ENCODE measurements at regions not wholly inside any gene's neighbourhood (a gene's known extent, or its start where the extent isn't known, plus 50 kb on each side); places are given as distances from the start of the nearest gene placed in this dataset.

GRCh38 chr7:116083796-116084195, 53.2 kb upstream of the TFEC start:
- no peak overlapping the region for H3K4me3 ChIP-seq (ENCODE audit: low read depth, low read length)
- no peak for DNase-seq (ENCODE audit: low read depth)
- TF ChIP-seq, protein P1, sequence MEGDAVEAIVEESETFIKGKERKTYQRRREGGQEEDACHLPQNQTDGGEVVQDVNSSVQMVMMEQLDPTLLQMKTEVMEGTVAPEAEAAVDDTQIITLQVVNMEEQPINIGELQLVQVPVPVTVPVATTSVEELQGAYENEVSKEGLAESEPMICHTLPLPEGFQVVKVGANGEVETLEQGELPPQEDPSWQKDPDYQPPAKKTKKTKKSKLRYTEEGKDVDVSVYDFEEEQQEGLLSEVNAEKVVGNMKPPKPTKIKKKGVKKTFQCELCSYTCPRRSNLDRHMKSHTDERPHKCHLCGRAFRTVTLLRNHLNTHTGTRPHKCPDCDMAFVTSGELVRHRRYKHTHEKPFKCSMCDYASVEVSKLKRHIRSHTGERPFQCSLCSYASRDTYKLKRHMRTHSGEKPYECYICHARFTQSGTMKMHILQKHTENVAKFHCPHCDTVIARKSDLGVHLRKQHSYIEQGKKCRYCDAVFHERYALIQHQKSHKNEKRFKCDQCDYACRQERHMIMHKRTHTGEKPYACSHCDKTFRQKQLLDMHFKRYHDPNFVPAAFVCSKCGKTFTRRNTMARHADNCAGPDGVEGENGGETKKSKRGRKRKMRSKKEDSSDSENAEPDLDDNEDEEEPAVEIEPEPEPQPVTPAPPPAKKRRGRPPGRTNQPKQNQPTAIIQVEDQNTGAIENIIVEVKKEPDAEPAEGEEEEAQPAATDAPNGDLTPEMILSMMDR (IDR thresholded peaks at IDR 0.05; ENCODE audit: insufficient read depth, low read depth, low read length): no peak

GRCh38 chr7:116086547-116087045, 56.0 kb upstream of the TFEC start:
- TF ChIP-seq, protein P1 (IDR thresholded peaks at IDR 0.05; ENCODE audit: insufficient read depth, low read depth, low read length): no peak
- H3K4me3 ChIP-seq (ENCODE audit: low read depth, low read length): no peak overlapping the region
- no peak for DNase-seq (ENCODE audit: low read depth)

DNA sequence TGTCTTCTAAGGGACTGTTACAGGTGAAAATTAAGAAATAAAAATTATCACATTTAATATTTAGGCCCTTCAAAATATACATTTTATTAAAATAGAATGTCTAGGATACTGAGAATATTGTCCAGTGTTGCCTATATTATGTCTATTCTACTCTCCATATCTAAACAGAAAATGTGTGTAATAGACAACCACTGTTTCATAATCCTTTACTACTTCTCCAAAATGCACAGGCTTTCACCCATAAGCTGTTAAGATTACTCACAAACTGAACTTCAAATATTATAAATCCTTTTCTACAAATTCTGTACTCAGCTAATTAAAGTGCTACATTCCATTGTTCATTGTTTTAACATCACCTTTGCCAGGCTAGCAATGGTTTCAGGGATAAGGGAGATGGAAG, 56.7 kb upstream of the TFEC start:
- H3K4me3 ChIP-seq (ENCODE audit: low read depth, low read length): no peak overlapping the region
- no peak for DNase-seq (ENCODE audit: low read depth)
- TF ChIP-seq, protein P1 (IDR thresholded peaks at IDR 0.05; ENCODE audit: insufficient read depth, low read depth, low read length): no peak

DNA sequence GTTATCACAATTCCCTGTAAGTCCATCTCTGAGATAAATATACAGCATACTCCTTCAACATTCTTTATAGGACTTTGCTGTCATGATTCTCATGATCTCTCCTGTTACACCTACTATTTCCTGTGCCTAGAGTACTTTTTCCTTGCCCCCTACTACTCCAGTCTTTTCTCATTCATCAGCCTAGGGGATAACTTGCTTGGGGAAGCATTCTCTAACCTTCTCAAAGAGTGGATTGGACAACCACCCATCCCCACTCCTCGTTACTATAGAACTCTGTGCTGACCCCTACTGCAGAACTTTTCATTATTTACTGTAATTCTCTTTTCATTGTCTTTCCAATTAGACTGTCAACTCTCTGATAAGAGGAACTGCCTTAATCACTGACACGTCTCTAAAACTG, 57.4 kb upstream of the TFEC start:
- no peak overlapping the region for H3K4me3 ChIP-seq (ENCODE audit: low read depth, low read length)
- no peak for DNase-seq (ENCODE audit: low read depth)
- TF ChIP-seq, protein P1 (IDR thresholded peaks at IDR 0.05; ENCODE audit: insufficient read depth, low read depth, low read length): no peak

GRCh38 chr7:116089293-116089692, 58.7 kb upstream of the TFEC start:
- H3K4me3 ChIP-seq (ENCODE audit: low read depth, low read length): no peak overlapping the region
- TF ChIP-seq, protein P1 (IDR thresholded peaks at IDR 0.05; ENCODE audit: insufficient read depth, low read depth, low read length): no peak
- DNase-seq (ENCODE audit: low read depth): no peak

DNA sequence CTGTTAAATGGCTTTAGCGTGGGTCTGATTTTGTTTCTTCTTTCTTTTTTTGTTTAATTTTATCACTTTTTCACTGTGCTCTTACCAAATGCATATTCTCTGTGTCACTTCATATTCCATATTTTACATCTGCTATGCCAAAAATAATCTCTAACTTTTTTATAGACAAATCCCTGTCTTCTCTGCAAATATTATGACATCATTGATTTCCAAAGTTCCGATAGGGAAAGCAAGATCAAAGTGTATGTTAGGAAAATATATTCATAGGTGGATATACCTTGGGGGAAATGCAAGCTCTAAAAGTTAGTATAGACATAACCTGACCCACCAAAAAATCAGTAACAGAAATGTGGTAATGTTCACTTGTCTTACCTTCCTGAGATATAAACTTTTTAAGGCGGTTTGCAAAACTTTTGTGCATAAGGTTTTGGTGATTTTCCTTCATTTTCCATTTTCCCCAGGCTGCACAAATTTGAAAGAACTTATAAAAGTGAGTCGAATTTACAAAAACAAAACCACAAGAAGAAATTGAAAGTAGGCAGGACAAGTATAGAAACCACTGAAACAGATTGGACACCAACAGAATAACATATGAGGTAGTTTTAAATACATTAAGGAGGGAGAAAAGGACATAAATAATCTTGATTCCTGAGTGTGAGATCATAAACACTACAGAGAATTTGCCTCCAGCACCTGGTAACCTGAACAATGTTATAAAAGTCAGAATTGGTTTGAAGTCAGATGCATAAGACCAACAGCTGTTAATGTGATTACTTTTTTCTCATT, 63.1 kb upstream of the TFEC start:
- H3K4me3 ChIP-seq (ENCODE audit: low read depth, low read length): no peak overlapping the region
- no peak for DNase-seq (ENCODE audit: low read depth)
- TF ChIP-seq, protein P1 (IDR thresholded peaks at IDR 0.05; ENCODE audit: insufficient read depth, low read depth, low read length): no peak

All from fibroblast of villous mesenchyme (primary cell).